SK-N-SH treated with all-trans-retinoic acid at 6 μM for 48 hours (cell line): ENCODE measurements at regions not wholly inside any gene's neighbourhood (a gene's known extent, or its start where the extent isn't known, plus 50 kb on each side); places are given as distances from the start of the nearest gene placed in this dataset.

ENCODE experiments used
- ISL1 ChIP-seq: fragments of 250-450 bp; sonication (Bioruptor Pico); IDR thresholded peaks from 2 replicates; pipeline ENCODE4 v2.1.2; 2022; ENCODE audit warnings: mild to moderate bottlenecking, moderate library complexity
- SNAI2 ChIP-seq: fragments of 250-450 bp; sonication (Bioruptor Pico); IDR thresholded peaks from 2 replicates; pipeline ENCODE4 v1.5.0; 2020; ENCODE audit warnings: mild to moderate bottlenecking, moderate library complexity
- TOX ChIP-seq: fragments of 250-450 bp; sonication (Bioruptor Pico); IDR thresholded peaks from 2 replicates; pipeline ENCODE4 v1.8.0; 2021; ENCODE audit warnings: mild to moderate bottlenecking, moderate library complexity, borderline replicate concordance
- ZFP3 ChIP-seq: fragments of 250-450 bp; sonication (Bioruptor Pico); IDR thresholded peaks from 2 replicates; pipeline ENCODE4 v1.5.0; 2020; ENCODE audit warnings: mild to moderate bottlenecking, moderate library complexity
- ZFP30 ChIP-seq: fragments of 450-650 bp; formaldehyde crosslinking; IDR thresholded peaks from 2 replicates; pipeline ENCODE4 v1.5.0; 2022; ENCODE audit warnings: mild to moderate bottlenecking, moderate library complexity
- ZNF565 ChIP-seq: fragments of 450-650 bp; formaldehyde crosslinking; conservative IDR thresholded peaks from 2 replicates; pipeline ENCODE4 v1.5.0; 2020; ENCODE audit warnings: low read depth, mild to moderate bottlenecking, moderate library complexity
- ZNF70 ChIP-seq: fragments of 450-650 bp; formaldehyde crosslinking; IDR thresholded peaks from 2 replicates; pipeline ENCODE4 v1.5.0; 2020; ENCODE audit warnings: mild to moderate bottlenecking, moderate library complexity
- ZNF8 ChIP-seq: fragments of 450-650 bp; formaldehyde crosslinking; IDR thresholded peaks from 2 replicates; pipeline ENCODE4 v1.5.0; 2020; ENCODE audit warnings: mild to moderate bottlenecking, moderate library complexity
- TF ChIP-seq, protein P1 (sequence below): fragments of 250-450 bp; sonication (Bioruptor Pico); IDR thresholded peaks from 2 replicates; pipeline ENCODE4 v1.5.1; 2020; ENCODE audit warnings: low read depth, mild to moderate bottlenecking, moderate library complexity
- TF ChIP-seq, protein P2 (sequence below): fragments of 250-450 bp; sonication (Bioruptor Pico); IDR thresholded peaks from 2 replicates; pipeline ENCODE4 v1.8.0; 2021; ENCODE audit warnings: low read depth, mild to moderate bottlenecking, moderate library complexity, borderline replicate concordance
- TF ChIP-seq, protein P3 (sequence below): fragments of 250-450 bp; sonication (Bioruptor Pico); IDR thresholded peaks from 2 replicates; pipeline ENCODE4 v1.5.0; 2020; ENCODE audit warnings: mild to moderate bottlenecking, moderate library complexity

GRCh38 chr4:119861731-119862130, 204.9 kb downstream of the MAD2L1 start:
- TF ChIP-seq, protein P1, sequence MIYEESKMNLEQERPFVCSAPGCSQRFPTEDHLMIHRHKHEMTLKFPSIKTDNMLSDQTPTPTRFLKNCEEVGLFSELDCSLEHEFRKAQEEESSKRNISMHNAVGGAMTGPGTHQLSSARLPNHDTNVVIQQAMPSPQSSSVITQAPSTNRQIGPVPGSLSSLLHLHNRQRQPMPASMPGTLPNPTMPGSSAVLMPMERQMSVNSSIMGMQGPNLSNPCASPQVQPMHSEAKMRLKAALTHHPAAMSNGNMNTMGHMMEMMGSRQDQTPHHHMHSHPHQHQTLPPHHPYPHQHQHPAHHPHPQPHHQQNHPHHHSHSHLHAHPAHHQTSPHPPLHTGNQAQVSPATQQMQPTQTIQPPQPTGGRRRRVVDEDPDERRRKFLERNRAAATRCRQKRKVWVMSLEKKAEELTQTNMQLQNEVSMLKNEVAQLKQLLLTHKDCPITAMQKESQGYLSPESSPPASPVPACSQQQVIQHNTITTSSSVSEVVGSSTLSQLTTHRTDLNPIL (CRISPR knock-in tag): no peak
- TF ChIP-seq ZNF565 (CRISPR knock-in tag): no peak
- no peak for TF ChIP-seq ZFP3
- no peak for TF ChIP-seq SNAI2 (CRISPR knock-in tag)
- no peak for TF ChIP-seq TOX
- TF ChIP-seq, protein P2, sequence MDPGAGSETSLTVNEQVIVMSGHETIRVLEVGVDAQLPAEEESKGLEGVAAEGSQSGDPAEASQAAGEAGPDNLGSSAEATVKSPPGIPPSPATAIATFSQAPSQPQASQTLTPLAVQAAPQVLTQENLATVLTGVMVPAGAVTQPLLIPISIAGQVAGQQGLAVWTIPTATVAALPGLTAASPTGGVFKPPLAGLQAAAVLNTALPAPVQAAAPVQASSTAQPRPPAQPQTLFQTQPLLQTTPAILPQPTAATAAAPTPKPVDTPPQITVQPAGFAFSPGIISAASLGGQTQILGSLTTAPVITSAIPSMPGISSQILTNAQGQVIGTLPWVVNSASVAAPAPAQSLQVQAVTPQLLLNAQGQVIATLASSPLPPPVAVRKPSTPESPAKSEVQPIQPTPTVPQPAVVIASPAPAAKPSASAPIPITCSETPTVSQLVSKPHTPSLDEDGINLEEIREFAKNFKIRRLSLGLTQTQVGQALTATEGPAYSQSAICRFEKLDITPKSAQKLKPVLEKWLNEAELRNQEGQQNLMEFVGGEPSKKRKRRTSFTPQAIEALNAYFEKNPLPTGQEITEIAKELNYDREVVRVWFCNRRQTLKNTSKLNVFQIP (CRISPR knock-in tag): no peak
- no peak for TF ChIP-seq ISL1 (CRISPR knock-in tag)
- TF ChIP-seq, protein P3, sequence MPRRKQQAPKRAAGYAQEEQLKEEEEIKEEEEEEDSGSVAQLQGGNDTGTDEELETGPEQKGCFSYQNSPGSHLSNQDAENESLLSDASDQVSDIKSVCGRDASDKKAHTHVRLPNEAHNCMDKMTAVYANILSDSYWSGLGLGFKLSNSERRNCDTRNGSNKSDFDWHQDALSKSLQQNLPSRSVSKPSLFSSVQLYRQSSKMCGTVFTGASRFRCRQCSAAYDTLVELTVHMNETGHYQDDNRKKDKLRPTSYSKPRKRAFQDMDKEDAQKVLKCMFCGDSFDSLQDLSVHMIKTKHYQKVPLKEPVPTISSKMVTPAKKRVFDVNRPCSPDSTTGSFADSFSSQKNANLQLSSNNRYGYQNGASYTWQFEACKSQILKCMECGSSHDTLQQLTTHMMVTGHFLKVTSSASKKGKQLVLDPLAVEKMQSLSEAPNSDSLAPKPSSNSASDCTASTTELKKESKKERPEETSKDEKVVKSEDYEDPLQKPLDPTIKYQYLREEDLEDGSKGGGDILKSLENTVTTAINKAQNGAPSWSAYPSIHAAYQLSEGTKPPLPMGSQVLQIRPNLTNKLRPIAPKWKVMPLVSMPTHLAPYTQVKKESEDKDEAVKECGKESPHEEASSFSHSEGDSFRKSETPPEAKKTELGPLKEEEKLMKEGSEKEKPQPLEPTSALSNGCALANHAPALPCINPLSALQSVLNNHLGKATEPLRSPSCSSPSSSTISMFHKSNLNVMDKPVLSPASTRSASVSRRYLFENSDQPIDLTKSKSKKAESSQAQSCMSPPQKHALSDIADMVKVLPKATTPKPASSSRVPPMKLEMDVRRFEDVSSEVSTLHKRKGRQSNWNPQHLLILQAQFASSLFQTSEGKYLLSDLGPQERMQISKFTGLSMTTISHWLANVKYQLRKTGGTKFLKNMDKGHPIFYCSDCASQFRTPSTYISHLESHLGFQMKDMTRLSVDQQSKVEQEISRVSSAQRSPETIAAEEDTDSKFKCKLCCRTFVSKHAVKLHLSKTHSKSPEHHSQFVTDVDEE (CRISPR knock-in tag): no peak
- no peak for TF ChIP-seq ZNF70 (CRISPR knock-in tag)
- TF ChIP-seq ZFP30 (CRISPR knock-in tag): no peak
- no peak for TF ChIP-seq ZNF8
